Erythroblast (primary cell): ENCODE measurements at regions not wholly inside any gene's neighbourhood (a gene's known extent, or its start where the extent isn't known, plus 50 kb on each side); places are given as distances from the start of the nearest gene placed in this dataset.

Source experiments
- GATA1 ChIP-seq: IDR thresholded peaks from 2 replicates; pipeline ENCODE4 v1.6.1; 2011; ENCODE audit warnings: low read depth, mild to moderate bottlenecking, control low read depth, low read length, moderate library complexity
- POLR2A ChIP-seq: IDR thresholded peaks from 2 replicates; pipeline ENCODE4 v1.6.1; 2011; ENCODE audit warnings: mild to moderate bottlenecking, low read length

DNA sequence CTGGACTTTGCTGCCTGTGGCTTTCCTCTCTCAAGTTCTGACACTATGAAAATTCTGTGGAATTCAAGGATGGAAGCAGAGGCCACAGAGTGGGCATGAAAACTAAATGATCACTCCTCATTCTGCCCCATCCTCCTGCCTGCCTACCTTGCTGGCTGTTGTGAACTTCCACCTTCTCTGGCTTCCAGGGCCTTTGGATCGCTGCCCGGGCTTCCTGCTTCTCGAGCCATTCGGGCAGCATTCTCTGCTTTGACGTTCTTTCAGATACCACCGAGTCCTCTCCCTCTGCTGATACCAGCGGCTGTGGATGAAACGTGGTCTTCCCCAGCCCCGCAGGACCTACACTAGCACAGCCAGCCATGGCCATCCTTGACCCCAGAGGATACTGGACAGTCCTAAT, 327.7 kb upstream of the SLC14A2 start:
- TF ChIP-seq POLR2A, result no peak
- no peak for TF ChIP-seq GATA1
